Brain microvascular endothelial cell (primary cell): ENCODE measurements at regions not wholly inside any gene's neighbourhood (a gene's known extent, or its start where the extent isn't known, plus 50 kb on each side); places are given as distances from the start of the nearest gene placed in this dataset.
"Not testable (repeated sequence)": the region's sequence is repeated elsewhere in the genome, so short reads cannot be mapped to it uniquely, and the experiment has no call there.

Experiments
- DNase-seq: peaks from one replicate; pipeline ENCODE4 v3.0.0-alpha.2; 2020
- H3K27ac ChIP-seq: fragments of 250-450 bp; sonication (Bioruptor Pico); 2 replicates; pipeline ENCODE4 v1.5.1; 2020; ENCODE audit warnings: mild to moderate bottlenecking, moderate library complexity
- H3K27me3 ChIP-seq: fragments of 250-450 bp; sonication (Bioruptor Pico); replicated peaks from 2 replicates; pipeline ENCODE4 v1.5.1; 2020; ENCODE audit warnings: mild to moderate bottlenecking
- H3K36me3 ChIP-seq: fragments of 250-450 bp; sonication (Bioruptor Pico); replicated peaks from 2 replicates; pipeline ENCODE4 v1.5.1; 2020; ENCODE audit warnings: mild to moderate bottlenecking
- H3K4me3 ChIP-seq: 2 replicates; pipeline ENCODE4 v1.5.1; 2011; ENCODE audit warnings: low read depth, mild to moderate bottlenecking, control low read depth, low read length, moderate library complexity
- CTCF ChIP-seq: IDR thresholded peaks from 2 replicates; pipeline ENCODE4 v1.5.1; 2011; ENCODE audit warnings: low read depth, mild to moderate bottlenecking, moderate library complexity, low read length, control low read depth, inconsistent platforms; ENCODE audit errors: missing control alignments
- in situ Hi-C: cut with HindIII; loops from 2 replicates; pipeline ENCODE4 v1.10.0; 2017; ENCODE audit warnings: low sequenced_read_pairs, low pct_ligation_motif_present

GRCh38 chr1:5610432-5610831 lies 381.8 kb downstream of the NPHP4 start:
- Histone ChIP-seq H3K27me3 (no peaks in the 10 kb centered on the region), H3K27ac (no peak overlapping the region), H3K36me3 (no peaks in the 10 kb centered on the region), H3K4me3 (no peak overlapping the region)
- TF ChIP-seq CTCF: no peak
- no peak for DNase-seq
- in situ Hi-C loops: no loop called here

- TF ChIP-seq CTCF: no peak
- H3K27me3 ChIP-seq: no peaks in the 10 kb centered on the region
- in situ Hi-C loops: no loop called here
- H3K27ac ChIP-seq: no peak overlapping the region
- DNase-seq: no peak
- no peak overlapping the region for H3K4me3 ChIP-seq
- H3K36me3 ChIP-seq: no peaks in the 10 kb centered on the region
Observed at GRCh38 chr1:5603353-5604104, 388.7 kb downstream of the NPHP4 start.

GRCh38 chr1:5602718-5603117 lies 389.5 kb downstream of the NPHP4 start:
- DNase-seq, H3K4me3 ChIP-seq, H3K27ac ChIP-seq, H3K27me3 ChIP-seq, in situ Hi-C loops, H3K36me3 ChIP-seq: not testable (repeated sequence)

GRCh38 chr1:5601516-5601915 lies 390.7 kb downstream of the NPHP4 start:
- no peaks in the 10 kb centered on the region for H3K36me3 ChIP-seq
- H3K27ac ChIP-seq: no peak overlapping the region
- no peak overlapping the region for H3K4me3 ChIP-seq
- no peak for TF ChIP-seq CTCF
- no peaks in the 10 kb centered on the region for H3K27me3 ChIP-seq
- in situ Hi-C loops: no loop called here
- no peak for DNase-seq

GRCh38 chr1:5599541-5599940 lies 392.7 kb downstream of the NPHP4 start:
- no peak for TF ChIP-seq CTCF
- no peaks in the 10 kb centered on the region for H3K36me3 ChIP-seq
- in situ Hi-C loops: no loop called here
- H3K4me3 ChIP-seq: no peak overlapping the region
- no peak overlapping the region for H3K27ac ChIP-seq
- no peak for DNase-seq
- H3K27me3 ChIP-seq: no peaks in the 10 kb centered on the region

- no peak for TF ChIP-seq CTCF
Observed at GRCh38 chr1:5598824-5599395, 393.3 kb downstream of the NPHP4 start.

More at GRCh38 chr1:5598824-5599395, 393.3 kb downstream of the NPHP4 start:
- no peaks in the 10 kb centered on the region for H3K36me3 ChIP-seq
- no peak overlapping the region for H3K27ac ChIP-seq
- DNase-seq: no peak
- H3K27me3 ChIP-seq: no peaks in the 10 kb centered on the region
- H3K4me3 ChIP-seq: no peak overlapping the region
- in situ Hi-C loops: no loop called here
